GM19397 (cell line): ENCODE measurements at regions not wholly inside any gene's neighbourhood (a gene's known extent, or its start where the extent isn't known, plus 50 kb on each side); places are given as distances from the start of the nearest gene placed in this dataset.
"Not testable (repeated sequence)": the region's sequence is repeated elsewhere in the genome, so short reads cannot be mapped to it uniquely, and the experiment has no call there.

ENCODE experiments used
- ATAC-seq: cut with Tn5 transposase; IDR thresholded peaks from one replicate; pipeline ENCODE4 v1.9.1; 2021; ENCODE audit warnings: mild to moderate bottlenecking, moderate library complexity; ENCODE audit not compliant: unreplicated experiment

- no peak for ATAC-seq
Observed at GRCh38 chr1:60619581-60619980, 462.8 kb upstream of the NFIA start.

GRCh38 chr1:60615666-60616065 lies 466.7 kb upstream of the NFIA start:
- no peak for ATAC-seq

- ATAC-seq, result no peak
Observed at GRCh38 chr1:60612790-60613189, 469.6 kb upstream of the NFIA start.

- ATAC-seq, result not testable (repeated sequence)
Observed at GRCh38 chr1:60606921-60607320, 475.4 kb upstream of the NFIA start.

DNA sequence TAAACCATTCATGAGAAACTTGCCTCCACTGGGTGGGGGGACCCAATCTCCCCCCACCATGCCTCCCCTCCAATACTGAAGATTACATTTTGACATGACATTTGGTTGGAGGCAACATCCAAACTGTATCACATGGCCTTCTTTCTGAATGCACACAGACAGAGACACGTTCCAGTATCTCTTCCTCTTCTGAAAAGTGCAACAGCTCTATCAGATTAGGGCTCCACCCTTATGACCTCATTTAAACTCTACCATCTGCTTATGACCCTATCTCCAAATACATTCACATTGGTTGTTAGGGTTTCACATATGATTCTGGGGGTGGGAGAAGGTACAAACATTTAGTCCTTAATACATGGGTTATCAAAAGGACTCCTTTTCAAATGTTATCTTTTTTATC lies 481.8 kb upstream of the NFIA start:
- ATAC-seq, result no peak

DNA sequence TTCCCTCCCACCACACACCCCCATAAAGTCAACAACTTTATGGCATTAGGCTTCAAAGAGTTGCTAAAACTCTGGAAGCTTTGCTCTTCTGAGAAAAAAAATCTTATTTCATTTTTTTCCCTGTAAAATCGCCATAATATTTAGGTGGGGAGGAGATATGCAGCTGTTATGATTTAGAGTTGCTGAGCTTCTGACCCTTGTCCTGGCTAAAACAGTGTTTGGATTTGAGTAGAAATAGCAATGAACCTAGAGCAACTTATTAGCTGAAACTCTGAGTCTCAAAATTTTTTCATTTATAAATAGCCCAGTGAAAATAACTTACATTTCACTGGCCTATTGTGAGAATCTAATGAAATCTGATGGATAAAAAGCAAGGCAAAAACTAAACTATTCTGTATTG lies 482.8 kb upstream of the NFIA start:
- no peak for ATAC-seq

GRCh38 chr1:60598041-60598910 lies 484.1 kb upstream of the NFIA start:
- ATAC-seq, result no peak

- ATAC-seq, result no peak
Observed at GRCh38 chr1:60596791-60597750, 485.3 kb upstream of the NFIA start.

DNA sequence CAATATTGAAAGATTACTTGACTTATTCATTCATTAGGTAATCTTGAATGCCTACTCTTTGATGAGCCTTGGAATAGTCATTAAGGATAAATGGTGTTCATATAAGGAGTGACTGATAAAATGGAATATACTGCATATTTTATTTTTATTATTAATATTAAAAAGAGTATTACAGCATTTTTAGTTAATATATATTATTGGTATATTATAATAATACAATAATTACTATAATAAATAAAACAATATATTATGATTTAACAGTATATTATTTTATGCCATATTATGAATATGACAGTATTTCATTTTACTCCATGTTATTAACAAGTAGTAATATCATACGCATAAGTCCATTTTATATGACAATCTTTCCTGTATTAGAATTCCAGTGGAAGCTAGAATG lies 490.8 kb upstream of the NFIA start:
- ATAC-seq, result no peak

- no peak for ATAC-seq
Observed at GRCh38 chr1:60589916-60590315, 492.4 kb upstream of the NFIA start.

DNA sequence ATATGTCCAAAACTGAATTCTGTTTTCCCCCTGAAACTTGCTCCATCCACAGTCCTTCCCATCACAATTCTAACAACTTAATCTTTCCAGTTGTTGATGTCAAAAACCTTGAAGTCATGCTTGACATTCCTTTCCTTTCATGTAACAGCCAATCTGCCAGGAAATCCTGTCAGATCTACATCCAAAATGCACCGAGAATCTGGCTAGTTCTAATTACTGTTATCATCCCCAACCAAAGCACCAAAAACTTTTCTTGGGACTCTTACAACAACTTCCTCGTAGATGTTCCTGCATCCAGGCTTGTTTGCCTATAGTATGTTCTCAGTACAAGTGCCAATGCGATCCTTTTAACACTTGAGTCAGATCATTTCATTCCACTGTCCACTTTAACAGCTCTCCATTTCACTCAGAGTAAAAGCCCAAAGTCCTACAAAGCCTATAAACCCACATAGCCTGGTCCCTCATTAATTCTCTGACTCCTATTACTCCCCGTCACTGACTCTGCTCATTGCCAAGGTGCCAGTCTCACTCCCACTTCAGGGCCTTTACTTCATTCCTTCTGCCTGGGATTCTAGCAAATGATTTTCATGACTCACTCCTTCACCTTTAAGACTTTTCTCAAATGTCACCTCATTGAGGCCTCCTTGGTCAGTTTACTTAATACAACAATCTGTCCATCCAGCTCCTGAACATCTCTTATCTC lies 493.2 kb upstream of the NFIA start:
- no peak for ATAC-seq

DNA sequence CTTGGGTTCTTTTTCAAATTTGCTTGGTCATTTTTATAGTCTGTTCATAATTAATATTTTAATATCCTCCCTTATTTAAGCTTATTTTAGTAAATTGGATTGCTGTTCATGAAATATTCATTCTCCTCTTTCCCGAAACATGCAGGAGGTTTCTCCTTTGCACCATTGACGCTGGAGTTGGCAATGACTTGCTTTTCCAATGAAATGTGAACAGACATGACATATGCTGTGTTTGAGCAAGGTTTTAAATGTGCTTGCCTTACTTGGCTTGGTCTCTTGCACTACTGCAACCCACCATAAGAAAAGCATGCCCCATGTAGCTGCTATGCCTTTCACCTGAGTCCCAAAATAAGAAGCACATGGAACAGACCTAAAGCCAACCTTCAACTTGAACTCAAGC lies 498.0 kb upstream of the NFIA start:
- ATAC-seq, result no peak

GRCh38 chr1:60583696-60584095 lies 498.7 kb upstream of the NFIA start:
- no peak for ATAC-seq

DNA sequence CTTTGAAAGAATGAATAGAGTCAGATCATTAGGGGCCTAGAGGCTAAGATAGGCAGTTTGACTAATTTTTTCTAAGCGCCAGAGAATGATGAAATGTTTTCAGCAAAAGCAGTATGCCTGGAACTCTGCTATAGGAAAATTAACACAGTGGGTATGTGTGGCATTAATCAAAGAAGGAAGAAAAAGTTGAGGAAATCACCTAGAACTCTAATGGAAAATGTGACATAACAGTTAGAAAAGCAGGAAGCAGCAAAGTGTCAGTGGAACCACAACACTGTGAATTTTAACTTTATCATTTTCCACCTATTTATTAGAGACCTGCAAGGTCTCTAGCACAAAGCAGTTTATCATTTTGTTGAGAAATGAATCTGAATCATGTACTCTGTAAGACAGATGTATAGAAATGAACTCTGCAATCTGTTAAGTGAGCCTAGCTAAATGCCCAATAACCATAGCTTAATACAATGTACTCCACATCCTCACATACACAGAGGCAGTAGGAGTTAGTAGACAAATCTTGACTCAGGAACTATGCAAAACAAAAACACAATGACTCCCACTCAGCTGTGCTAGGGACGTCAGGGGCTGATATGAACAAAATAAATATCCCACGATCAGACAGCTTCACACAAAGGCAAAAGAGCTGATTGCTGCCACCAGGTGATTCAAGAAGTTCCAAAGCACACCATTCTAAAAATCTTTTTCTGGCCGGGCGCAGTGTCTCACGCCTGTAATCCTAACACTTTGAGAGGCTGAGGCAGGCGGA lies 500.7 kb upstream of the NFIA start:
- no peak for ATAC-seq

- ATAC-seq, result no peak
Observed at GRCh38 chr1:60577029-60577428, 503.5 kb upstream of the C1orf87 start.

DNA sequence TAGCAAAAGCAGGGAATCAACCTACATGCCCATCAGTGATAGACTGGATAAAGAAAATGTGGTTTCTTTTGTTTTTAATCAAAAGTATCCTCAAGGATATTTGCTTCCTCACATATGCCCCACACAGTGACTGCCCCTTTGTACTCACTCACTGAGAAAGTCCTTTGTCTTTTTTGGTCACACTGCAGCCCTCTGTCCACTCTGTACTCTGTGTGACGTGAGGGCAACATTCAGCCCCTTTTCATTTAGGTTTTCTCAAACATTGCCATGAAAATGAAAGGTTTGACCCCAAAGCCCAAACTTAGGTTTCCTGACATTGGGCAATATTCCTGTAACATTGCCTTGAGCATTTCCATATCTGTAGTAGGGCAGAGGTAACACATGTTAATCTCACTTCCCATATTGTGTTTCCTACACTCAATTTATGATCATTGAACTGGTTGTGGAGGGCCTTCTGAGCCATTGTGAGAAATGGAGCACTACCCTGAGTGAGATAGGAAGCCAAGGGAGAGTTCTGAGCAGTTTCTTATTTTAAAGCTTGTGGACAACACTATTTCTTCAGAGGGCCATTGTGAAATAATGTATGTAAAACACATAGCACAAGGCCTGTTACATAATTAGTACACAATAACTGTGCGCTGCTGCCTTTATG lies 501.9 kb upstream of the C1orf87 start:
- ATAC-seq, result no peak

- ATAC-seq, result no peak
Observed at GRCh38 chr1:60573726-60574409, 500.3 kb upstream of the C1orf87 start.

DNA sequence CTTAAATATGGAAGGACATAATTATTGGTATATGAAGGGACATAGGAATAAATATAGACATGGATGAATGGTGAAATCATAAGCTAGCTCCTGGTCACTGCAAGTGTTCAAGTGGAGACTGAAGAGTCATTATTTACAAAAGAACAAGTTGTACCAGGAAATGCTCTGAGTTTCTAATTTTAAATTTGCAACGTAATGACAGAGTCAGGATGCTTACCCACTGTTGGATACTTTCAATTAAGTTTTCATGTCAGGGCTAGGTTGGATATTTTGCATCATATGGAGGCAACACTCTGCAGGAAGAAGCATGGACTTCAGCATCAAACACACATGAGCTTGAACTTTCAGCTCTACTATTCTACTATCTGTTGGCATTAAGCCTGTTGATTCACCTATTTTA lies 499.6 kb upstream of the C1orf87 start:
- ATAC-seq, result no peak

DNA sequence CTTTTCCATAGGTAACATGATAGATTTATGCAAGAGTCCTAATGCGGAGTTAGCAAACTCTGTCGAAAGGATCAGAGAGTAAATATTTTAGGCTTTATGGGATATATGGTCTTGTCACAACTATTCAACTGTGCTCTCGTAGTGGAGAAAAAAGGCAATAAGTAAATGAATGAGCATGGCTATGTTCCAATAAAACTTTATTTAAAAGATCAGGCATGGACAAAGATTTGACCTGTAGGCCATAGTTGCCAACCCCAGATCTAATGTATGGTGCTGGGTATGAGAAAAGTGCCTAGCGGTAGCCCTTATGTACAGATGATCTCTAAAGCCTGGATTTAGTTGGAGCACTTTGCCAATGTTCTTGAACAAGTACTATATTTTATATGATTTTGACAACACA lies 498.8 kb upstream of the C1orf87 start:
- no peak for ATAC-seq
